ENCODE measurements at regions not wholly inside any gene's neighbourhood (a gene's known extent, or its start where the extent isn't known, plus 50 kb on each side); places are given as distances from the start of the nearest gene placed in this dataset.

GRCh38 chrX:39669668-39670067 lies 428.1 kb downstream of the BCOR start:
- no peak for DNase-seq (ENCODE audit: low read depth)

- no peak for DNase-seq (ENCODE audit: low read depth)
Measured at GRCh38 chrX:39670281-39670680, 427.5 kb downstream of the BCOR start.

GRCh38 chrX:39672405-39672804 lies 425.4 kb downstream of the BCOR start:
- DNase-seq (ENCODE audit: low read depth) = no peak

- no peak for DNase-seq (ENCODE audit: low read depth)
Measured at GRCh38 chrX:39674490-39675161, 423.1 kb downstream of the BCOR start.

GRCh38 chrX:39675162-39675553 lies 422.6 kb downstream of the BCOR start:
- no peak for DNase-seq (ENCODE audit: low read depth)

GRCh38 chrX:39675619-39676018 lies 422.1 kb downstream of the BCOR start:
- DNase-seq (ENCODE audit: low read depth) = no peak

- DNase-seq (ENCODE audit: low read depth) = no peak
Measured at GRCh38 chrX:39676434-39676833, 421.3 kb downstream of the BCOR start.

- DNase-seq (ENCODE audit: low read depth) = no peak
Measured at GRCh38 chrX:39677585-39677977, 420.2 kb downstream of the BCOR start.

- no peak for DNase-seq (ENCODE audit: low read depth)
Measured at GRCh38 chrX:39677978-39678791, 419.6 kb downstream of the BCOR start.

- DNase-seq (ENCODE audit: low read depth) = no peak
Measured at GRCh38 chrX:39678914-39679313, 418.8 kb downstream of the BCOR start.

GRCh38 chrX:39679497-39680157 lies 418.1 kb downstream of the BCOR start:
- no peak for DNase-seq (ENCODE audit: low read depth)

- DNase-seq (ENCODE audit: low read depth) = no peak
Measured at GRCh38 chrX:39681885-39682284, 415.9 kb downstream of the BCOR start.

GRCh38 chrX:39682778-39683177 lies 415.0 kb downstream of the BCOR start:
- no peak for DNase-seq (ENCODE audit: low read depth)

GRCh38 chrX:39688219-39688575 lies 409.6 kb downstream of the BCOR start:
- DNase-seq (ENCODE audit: low read depth) = no peak

- DNase-seq (ENCODE audit: low read depth) = peak; percentile 65
Measured at GRCh38 chrX:39688576-39689375, 409.0 kb downstream of the BCOR start.

- no peak for DNase-seq (ENCODE audit: low read depth)
Measured at GRCh38 chrX:39689376-39690104, 408.2 kb downstream of the BCOR start.

GRCh38 chrX:39690541-39691415 lies 407.0 kb downstream of the BCOR start:
- no peak for DNase-seq (ENCODE audit: low read depth)

GRCh38 chrX:39691724-39692123 lies 406.0 kb downstream of the BCOR start:
- DNase-seq (ENCODE audit: low read depth) = no peak

GRCh38 chrX:39692796-39693195 lies 405.0 kb downstream of the BCOR start:
- no peak for DNase-seq (ENCODE audit: low read depth)

- DNase-seq (ENCODE audit: low read depth) = no peak
Measured at GRCh38 chrX:39693298-39693697, 404.5 kb downstream of the BCOR start.
